ENCODE measurements at regions not wholly inside any gene's neighbourhood (a gene's known extent, or its start where the extent isn't known, plus 50 kb on each side); places are given as distances from the start of the nearest gene placed in this dataset.

DNA sequence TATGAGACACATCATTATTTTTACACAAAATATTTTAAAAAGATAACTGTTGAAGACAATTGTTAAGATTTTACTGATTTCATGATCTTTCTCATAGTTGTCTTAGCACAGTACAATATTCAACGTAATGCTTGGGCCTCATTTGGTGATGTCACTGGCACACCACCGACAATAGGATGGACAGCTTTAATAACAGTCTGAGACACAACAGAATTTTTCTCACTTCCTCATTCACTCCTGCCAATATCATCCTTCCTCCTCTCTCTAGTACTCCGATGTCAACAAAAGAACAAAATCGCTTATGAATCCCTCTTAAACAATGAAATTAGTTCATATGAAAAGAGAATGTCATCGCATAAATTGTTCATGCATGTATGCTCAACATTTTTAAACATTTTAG, 461.9 kb upstream of the CDH7 start:
- POLR2A ChIA-PET: no interaction called here
- DNase-seq (ENCODE audit: low read depth in 1 of 2, low spot score in 1 of 2): no peak
- no peak overlapping the region for H3K27ac ChIP-seq
- FAIRE-seq: no peak
- 24% methylated on average over 5 of the region's 5 CpGs for WGBS (ENCODE audit: missing lambda C conversion rate)
- no peak overlapping the region for H3K4me3 ChIP-seq
- H3K9me3 ChIP-seq: no peaks in the 10 kb centered on the region
- CTCF ChIA-PET: no interaction called here
- H3K4me1 ChIP-seq: no peaks in the 10 kb centered on the region
- TF ChIP-seq SREBF2 (IDR thresholded peaks at IDR 0.05): no peak
- TF ChIP-seq ZFP36 (IDR thresholded peaks at IDR 0.05; ENCODE audit: borderline replicate concordance, partially characterized antibody): no peak
- no peak for TF ChIP-seq EHMT2 (IDR thresholded peaks at IDR 0.05; ENCODE audit: low read depth)
- no peak for TF ChIP-seq HOXB5 (CRISPR knock-in tag; IDR thresholded peaks at IDR 0.05)
- no peak for TF ChIP-seq MYC (IDR thresholded peaks at IDR 0.05; ENCODE audit: borderline replicate concordance, low read length)
- no peak for TF ChIP-seq RFX5 (IDR thresholded peaks at IDR 0.05)
- TF ChIP-seq, protein P1, sequence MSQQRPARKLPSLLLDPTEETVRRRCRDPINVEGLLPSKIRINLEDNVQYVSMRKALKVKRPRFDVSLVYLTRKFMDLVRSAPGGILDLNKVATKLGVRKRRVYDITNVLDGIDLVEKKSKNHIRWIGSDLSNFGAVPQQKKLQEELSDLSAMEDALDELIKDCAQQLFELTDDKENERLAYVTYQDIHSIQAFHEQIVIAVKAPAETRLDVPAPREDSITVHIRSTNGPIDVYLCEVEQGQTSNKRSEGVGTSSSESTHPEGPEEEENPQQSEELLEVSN (IDR thresholded peaks at IDR 0.05; ENCODE audit: borderline replicate concordance, low read depth): no peak
- no peak for TF ChIP-seq BHLHE40 (IDR thresholded peaks at IDR 0.05; ENCODE audit: low read depth, low read length)
- TF ChIP-seq HOXA7 (CRISPR knock-in tag; IDR thresholded peaks at IDR 0.05): no peak
- TF ChIP-seq MAFK (IDR thresholded peaks at IDR 0.05; ENCODE audit: partially characterized antibody): no peak
- TF ChIP-seq PHF8 (IDR thresholded peaks at IDR 0.05; ENCODE audit: borderline replicate concordance, low read depth): no peak
- TF ChIP-seq NFE2L2 (conservative IDR thresholded peaks at IDR 0.05; ENCODE audit: low read length): no peak
- no peak for TF ChIP-seq POLR2A (IDR thresholded peaks at IDR 0.05; ENCODE audit: low read length)
- TF ChIP-seq MAZ (IDR thresholded peaks at IDR 0.05; ENCODE audit: borderline replicate concordance, low read depth, low read length): no peak
- TF ChIP-seq, protein P2, sequence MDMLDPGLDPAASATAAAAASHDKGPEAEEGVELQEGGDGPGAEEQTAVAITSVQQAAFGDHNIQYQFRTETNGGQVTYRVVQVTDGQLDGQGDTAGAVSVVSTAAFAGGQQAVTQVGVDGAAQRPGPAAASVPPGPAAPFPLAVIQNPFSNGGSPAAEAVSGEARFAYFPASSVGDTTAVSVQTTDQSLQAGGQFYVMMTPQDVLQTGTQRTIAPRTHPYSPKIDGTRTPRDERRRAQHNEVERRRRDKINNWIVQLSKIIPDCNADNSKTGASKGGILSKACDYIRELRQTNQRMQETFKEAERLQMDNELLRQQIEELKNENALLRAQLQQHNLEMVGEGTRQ (IDR thresholded peaks at IDR 0.05): no peak
- TF ChIP-seq, protein P3, sequence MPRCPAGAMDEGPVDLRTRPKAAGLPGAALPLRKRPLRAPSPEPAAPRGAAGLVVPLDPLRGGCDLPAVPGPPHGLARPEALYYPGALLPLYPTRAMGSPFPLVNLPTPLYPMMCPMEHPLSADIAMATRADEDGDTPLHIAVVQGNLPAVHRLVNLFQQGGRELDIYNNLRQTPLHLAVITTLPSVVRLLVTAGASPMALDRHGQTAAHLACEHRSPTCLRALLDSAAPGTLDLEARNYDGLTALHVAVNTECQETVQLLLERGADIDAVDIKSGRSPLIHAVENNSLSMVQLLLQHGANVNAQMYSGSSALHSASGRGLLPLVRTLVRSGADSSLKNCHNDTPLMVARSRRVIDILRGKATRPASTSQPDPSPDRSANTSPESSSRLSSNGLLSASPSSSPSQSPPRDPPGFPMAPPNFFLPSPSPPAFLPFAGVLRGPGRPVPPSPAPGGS (IDR thresholded peaks at IDR 0.05): no peak
- TF ChIP-seq, protein P4, sequence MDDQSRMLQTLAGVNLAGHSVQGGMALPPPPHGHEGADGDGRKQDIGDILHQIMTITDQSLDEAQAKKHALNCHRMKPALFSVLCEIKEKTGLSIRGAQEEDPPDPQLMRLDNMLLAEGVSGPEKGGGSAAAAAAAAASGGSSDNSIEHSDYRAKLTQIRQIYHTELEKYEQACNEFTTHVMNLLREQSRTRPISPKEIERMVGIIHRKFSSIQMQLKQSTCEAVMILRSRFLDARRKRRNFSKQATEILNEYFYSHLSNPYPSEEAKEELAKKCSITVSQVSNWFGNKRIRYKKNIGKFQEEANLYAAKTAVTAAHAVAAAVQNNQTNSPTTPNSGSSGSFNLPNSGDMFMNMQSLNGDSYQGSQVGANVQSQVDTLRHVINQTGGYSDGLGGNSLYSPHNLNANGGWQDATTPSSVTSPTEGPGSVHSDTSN (IDR thresholded peaks at IDR 0.05): no peak
- TF ChIP-seq KDM1A (IDR thresholded peaks at IDR 0.05; ENCODE audit: low read depth): no peak
- TF ChIP-seq JUNB (IDR thresholded peaks at IDR 0.05): no peak
- H3K4me2 ChIP-seq: no peak overlapping the region
- ATAC-seq: no peak

DNA sequence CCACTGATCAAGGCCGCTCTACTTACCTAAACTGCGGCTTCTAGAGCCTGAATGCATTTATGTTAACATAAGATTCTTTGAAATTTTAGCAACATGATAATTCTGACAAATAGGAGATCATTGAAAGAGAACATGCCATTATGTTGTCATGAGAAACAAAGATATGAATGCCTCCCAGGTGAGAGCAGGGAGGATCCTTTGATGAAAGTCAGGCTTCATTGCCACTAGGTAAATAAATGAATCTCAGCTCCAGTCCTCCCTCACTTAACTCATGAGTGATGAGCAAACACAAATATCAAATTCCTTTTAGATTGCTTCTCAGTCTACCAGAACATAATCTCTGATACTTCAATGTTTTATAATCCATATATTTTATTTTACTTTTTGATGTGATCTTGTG, 463.2 kb upstream of the CDH7 start:
- no peak overlapping the region for H3K4me3 ChIP-seq
- ChIA-PET CTCF (no interaction called here), POLR2A (no interaction called here)
- H3K4me1 ChIP-seq: no peaks in the 10 kb centered on the region
- H3K9me3 ChIP-seq: no peaks in the 10 kb centered on the region
- H3K4me2 ChIP-seq: no peak overlapping the region
- no peak for TF ChIP-seq EP300 (IDR thresholded peaks at IDR 0.05)
- no peak for TF ChIP-seq KDM5A (IDR thresholded peaks at IDR 0.05)
- TF ChIP-seq, protein P5, sequence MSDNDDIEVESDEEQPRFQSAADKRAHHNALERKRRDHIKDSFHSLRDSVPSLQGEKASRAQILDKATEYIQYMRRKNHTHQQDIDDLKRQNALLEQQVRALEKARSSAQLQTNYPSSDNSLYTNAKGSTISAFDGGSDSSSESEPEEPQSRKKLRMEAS (IDR thresholded peaks at IDR 0.05): no peak
- no peak for TF ChIP-seq EHMT2 (IDR thresholded peaks at IDR 0.05; ENCODE audit: low read depth)
- no peak for TF ChIP-seq HOXA7 (CRISPR knock-in tag; IDR thresholded peaks at IDR 0.05)
- TF ChIP-seq HOXB5 (CRISPR knock-in tag; IDR thresholded peaks at IDR 0.05): no peak
- no peak for TF ChIP-seq CEBPB (IDR thresholded peaks at IDR 0.05)
- no peak for TF ChIP-seq RAD21 (conservative IDR thresholded peaks at IDR 0.05 in 1 of 2, IDR thresholded peaks at IDR 0.05 in 1 of 2)
- no peak for TF ChIP-seq NPAS2 (CRISPR knock-in tag; IDR thresholded peaks at IDR 0.05; ENCODE audit: borderline replicate concordance)
- no peak for TF ChIP-seq BHLHE40 (IDR thresholded peaks at IDR 0.05; ENCODE audit: low read depth, low read length)
- TF ChIP-seq JUN (IDR thresholded peaks at IDR 0.05): no peak
- no peak for TF ChIP-seq MAFK (IDR thresholded peaks at IDR 0.05; ENCODE audit: partially characterized antibody)
- TF ChIP-seq HDAC2 (IDR thresholded peaks at IDR 0.05): no peak
- no peak for TF ChIP-seq CBX2 (IDR thresholded peaks at IDR 0.05; ENCODE audit: borderline replicate concordance, low read depth)
- ATAC-seq (no peak), FAIRE-seq (no peak), DNase-seq (ENCODE audit: low read depth in 1 of 2, low spot score in 1 of 2) (no peak)
- 30% methylated on average over 2 of the region's 2 CpGs for WGBS (ENCODE audit: missing lambda C conversion rate)
- H3K27ac ChIP-seq: no peak overlapping the region
